HUES6 (cell line): ENCODE measurements at regions not wholly inside any gene's neighbourhood (a gene's known extent, or its start where the extent isn't known, plus 50 kb on each side); places are given as distances from the start of the nearest gene placed in this dataset.
"Not testable (repeated sequence)": the region's sequence is repeated elsewhere in the genome, so short reads cannot be mapped to it uniquely, and the experiment has no call there.

ENCODE experiments used
- H3K27ac ChIP-seq: 2 replicates; pipeline ENCODE4 v1.7.0; 2013; ENCODE audit warnings: low read depth, mild to moderate bottlenecking, low read length, inconsistent platforms
- H3K27me3 ChIP-seq: 2 replicates; pipeline ENCODE4 v1.6.1; 2013; ENCODE audit warnings: low read length; ENCODE audit not compliant: control insufficient read depth, insufficient read depth
- H3K36me3 ChIP-seq: 2 replicates; pipeline ENCODE4 v1.6.1; 2013; ENCODE audit warnings: low read length; ENCODE audit not compliant: control insufficient read depth, insufficient read depth
- H3K4me1 ChIP-seq: 2 replicates; pipeline ENCODE4 v1.6.1; 2013; ENCODE audit warnings: low read length; ENCODE audit not compliant: control insufficient read depth, insufficient read depth
- H3K4me3 ChIP-seq: 2 replicates; pipeline ENCODE4 v1.5.1; 2013; ENCODE audit warnings: low read depth, low read length
- H3K9ac ChIP-seq: one replicate; pipeline ENCODE4 v1.6.1; 2013; ENCODE audit warnings: mild to moderate bottlenecking, low read length
- H3K9me3 ChIP-seq: 2 replicates; pipeline ENCODE4 v1.6.1; 2013; ENCODE audit warnings: low read depth, low read length; ENCODE audit not compliant: control insufficient read depth, insufficient read depth

DNA sequence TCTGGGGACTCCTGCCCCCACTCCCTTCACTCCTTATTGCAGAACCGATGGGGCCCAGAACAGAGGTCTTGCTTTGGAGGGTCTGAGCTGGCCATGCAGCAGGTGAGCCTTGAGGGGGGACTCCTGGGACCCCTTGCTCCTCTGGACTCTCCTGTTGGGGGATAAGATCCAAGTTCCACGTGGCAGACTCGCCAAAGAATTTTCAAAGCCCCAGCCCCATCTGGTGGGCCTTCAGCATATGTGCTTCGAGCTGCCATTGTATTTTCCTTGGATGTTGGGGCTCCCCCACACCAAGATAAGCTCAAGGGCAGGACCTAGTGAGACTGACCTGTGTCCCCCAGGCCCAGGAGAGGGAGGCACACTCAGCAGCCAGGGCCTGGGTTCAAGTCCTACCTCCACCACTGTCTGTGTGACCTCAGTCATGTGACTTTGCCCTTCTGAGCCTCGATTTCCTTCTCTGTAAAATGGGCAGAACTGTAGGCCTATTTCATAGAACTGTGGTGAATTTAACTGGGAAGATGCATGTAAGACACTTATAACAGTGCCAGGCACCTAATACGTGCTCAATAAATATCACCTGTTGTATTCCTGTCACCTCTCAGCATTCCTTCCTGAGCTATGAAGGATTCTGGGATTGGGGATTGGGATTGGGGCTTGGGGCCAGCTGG is 115.5 kb downstream of the VEGFA start:
- H3K36me3 ChIP-seq, result no peaks in the 10 kb centered on the region
- peaks cover 4% of the 10 kb centered on the region; the same call in 1 of the 2 replicates for H3K27me3 ChIP-seq
- no peaks in the 10 kb centered on the region for H3K9me3 ChIP-seq
- no peak overlapping the region for H3K9ac ChIP-seq
- peaks cover 4% of the 10 kb centered on the region for H3K4me1 ChIP-seq
- no peak overlapping the region for H3K4me3 ChIP-seq
- no peak overlapping the region for H3K27ac ChIP-seq

DNA sequence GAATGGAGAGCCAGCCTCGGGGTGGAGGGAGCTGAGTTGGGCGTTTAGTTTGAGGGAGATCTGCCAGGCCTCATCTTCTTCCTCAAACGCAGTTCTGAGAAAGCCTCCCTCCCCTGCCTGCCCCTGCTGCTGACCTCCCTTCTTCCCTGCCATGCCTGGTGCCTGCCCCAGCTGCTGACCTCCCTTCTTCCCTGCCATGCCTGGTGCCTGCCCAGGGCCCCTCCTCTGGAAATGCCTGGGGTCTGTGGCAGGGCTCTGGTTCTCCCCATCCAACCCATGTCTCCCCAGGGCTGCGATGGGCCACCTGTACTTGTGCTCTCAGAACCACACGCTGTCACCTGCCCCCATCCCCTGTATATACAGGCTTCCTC is 114.6 kb downstream of the VEGFA start:
- H3K4me1 ChIP-seq, result no peaks in the 10 kb centered on the region; the same call in 1 of the 2 replicates
- H3K9ac ChIP-seq, result no peak overlapping the region
- H3K4me3 ChIP-seq, result no peak overlapping the region
- no peaks in the 10 kb centered on the region for H3K27me3 ChIP-seq
- no peaks in the 10 kb centered on the region for H3K9me3 ChIP-seq
- no peak overlapping the region for H3K27ac ChIP-seq
- H3K36me3 ChIP-seq, result no peaks in the 10 kb centered on the region

DNA sequence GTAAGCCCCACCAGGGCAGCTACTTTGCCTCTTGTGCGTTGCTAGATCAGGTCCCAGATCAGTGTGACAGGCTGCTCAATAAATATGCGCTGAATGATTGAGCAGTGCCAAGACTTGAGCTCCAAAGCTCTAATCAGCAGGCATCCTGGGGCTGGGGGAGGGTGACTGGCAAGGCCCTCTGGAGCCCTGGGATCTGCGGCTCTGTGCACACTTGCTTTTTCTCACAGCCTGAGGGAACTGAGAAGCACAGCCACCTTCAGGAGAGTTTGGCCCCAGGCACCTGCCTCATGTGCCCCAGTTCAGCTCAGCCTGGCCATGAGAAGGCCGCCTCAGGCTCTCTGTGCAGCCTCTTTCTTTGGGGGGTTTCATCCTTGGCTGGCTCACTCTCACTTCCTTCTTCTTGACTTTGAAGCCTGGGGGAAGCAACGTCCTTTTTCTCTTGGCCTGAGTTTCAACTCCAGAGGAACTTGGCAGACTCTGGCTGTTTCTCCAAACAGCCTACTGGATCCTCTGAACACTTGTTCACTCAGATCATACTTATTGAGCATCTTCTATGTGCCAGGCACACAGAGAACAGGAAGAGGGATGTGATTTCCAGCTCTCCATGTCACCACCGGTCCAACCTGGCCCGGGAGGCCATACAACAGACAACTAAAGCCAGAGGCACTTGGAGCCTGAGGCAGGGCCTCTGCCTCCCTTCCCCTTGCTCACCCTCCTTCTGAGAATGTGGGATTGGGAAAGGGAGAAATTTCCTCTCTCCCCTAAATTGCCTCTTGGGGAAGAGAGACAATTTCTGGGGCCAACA is 114.0 kb downstream of the VEGFA start:
- H3K27me3 ChIP-seq, result no peaks in the 10 kb centered on the region
- H3K36me3 ChIP-seq, result no peaks in the 10 kb centered on the region
- H3K9ac ChIP-seq, result no peak overlapping the region
- no peaks in the 10 kb centered on the region for H3K9me3 ChIP-seq
- H3K4me1 ChIP-seq, result no peaks in the 10 kb centered on the region; the same call in 1 of the 2 replicates
- H3K4me3 ChIP-seq, result no peak overlapping the region
- no peak overlapping the region for H3K27ac ChIP-seq

DNA sequence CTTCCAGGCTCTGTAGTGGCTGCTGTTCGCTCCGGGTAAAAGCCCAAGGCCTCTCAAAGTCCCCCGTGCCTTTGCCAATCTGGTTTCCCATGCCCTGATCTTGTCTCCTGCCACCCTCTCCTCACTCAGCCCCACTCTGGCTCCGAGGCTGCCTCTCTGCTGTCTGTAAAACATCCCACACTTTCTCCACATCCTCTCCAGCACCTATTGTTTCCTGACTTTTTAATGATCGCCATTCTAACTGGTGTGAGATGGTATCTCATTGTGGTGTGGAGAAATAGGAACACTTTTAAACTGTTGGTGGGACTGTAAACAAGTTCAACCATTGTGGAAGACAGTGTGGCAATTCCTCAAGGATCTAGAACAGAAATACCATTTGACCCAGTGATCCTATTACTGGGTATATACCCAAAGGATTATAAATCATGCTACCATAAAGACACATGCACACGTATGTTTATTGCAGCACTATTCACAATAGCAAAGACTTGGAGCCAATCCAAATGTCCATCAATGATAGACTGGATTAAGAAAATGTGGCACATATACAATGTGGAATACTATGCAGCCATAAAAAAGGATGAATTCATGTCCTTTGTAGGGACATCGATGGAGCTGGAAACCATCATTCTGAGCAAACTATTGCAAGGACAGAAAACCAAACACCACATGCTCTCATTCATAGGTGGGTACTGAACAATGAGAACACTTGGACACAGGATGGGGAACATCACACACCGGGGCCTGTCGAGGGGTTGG is 112.9 kb downstream of the VEGFA start:
- H3K36me3 ChIP-seq, H3K9me3 ChIP-seq, H3K27ac ChIP-seq, H3K4me3 ChIP-seq, H3K9ac ChIP-seq, H3K4me1 ChIP-seq, H3K27me3 ChIP-seq: not testable (repeated sequence)

DNA sequence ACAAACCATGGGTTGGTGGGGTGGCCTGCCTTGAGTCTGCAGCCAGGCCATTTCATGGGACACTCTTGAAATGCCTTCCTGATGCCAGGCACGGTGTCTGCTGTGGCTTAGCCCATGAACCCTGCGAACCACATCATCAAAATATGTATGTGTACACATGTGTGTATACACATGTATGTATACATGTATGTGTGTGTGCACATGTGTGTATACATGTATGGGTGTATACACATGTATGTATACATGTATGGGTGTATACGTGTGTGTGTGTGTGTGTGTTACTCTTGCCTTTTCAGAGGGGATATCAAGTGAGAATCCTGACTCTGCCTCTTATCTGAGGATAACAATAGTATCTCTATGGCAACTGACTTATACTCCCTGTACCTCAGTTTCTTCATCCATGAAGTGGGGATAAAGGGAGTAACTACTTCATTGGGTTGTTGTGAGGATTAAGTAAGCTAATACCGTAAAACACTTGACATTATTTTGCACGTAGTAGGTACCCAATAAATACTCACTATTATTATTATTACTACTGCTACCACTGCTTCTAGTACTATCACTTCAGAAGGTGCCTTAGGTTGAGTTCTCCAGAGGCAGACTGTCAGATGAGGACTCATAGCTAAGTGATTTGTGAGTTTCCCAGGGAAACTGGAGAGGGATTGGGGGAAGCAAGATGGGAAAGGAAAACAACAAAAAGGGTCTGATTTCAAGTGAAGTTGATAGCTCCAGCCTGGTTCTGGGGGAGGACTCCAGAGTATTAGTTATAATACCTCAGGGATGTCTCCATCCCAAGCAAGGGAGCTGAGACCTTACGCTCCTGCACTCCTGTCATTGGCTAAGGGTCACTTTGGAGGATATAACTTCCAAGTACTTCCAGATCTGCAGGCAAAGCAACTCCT is 110.5 kb downstream of the VEGFA start:
- H3K4me1 ChIP-seq, result peaks cover 5% of the 10 kb centered on the region; the same call in 1 of the 2 replicates
- no peaks in the 10 kb centered on the region for H3K36me3 ChIP-seq
- H3K9me3 ChIP-seq, result no peaks in the 10 kb centered on the region
- no peaks in the 10 kb centered on the region for H3K27me3 ChIP-seq
- no peak overlapping the region for H3K9ac ChIP-seq
- no peak overlapping the region for H3K27ac ChIP-seq
- H3K4me3 ChIP-seq, result no peak overlapping the region

DNA sequence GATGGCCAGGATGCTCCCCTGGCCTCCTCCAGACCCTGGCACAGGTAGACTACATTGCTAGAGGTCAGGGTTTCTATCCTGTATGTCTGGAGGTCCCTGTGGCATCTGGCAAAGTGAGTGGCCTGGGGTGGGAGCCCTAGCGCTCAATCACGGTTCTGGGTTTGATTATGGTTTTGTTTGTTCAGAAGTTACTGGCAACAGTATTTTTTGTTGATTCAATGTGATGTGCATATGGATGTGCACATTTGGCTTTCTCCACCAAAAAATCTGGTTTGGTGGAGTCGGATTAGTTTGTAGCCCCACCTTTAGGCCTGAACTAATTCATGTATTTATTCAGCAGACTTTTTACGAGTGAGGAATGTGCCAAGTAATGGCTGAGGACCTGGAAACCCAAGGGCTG is 109.7 kb downstream of the VEGFA start:
- Histone ChIP-seq H3K9me3 (no peaks in the 10 kb centered on the region), H3K4me1 (peaks cover 5% of the 10 kb centered on the region; the same call in 1 of the 2 replicates), H3K27ac (no peak overlapping the region), H3K9ac (no peak overlapping the region), H3K27me3 (no peaks in the 10 kb centered on the region), H3K4me3 (no peak overlapping the region), H3K36me3 (no peaks in the 10 kb centered on the region)

DNA sequence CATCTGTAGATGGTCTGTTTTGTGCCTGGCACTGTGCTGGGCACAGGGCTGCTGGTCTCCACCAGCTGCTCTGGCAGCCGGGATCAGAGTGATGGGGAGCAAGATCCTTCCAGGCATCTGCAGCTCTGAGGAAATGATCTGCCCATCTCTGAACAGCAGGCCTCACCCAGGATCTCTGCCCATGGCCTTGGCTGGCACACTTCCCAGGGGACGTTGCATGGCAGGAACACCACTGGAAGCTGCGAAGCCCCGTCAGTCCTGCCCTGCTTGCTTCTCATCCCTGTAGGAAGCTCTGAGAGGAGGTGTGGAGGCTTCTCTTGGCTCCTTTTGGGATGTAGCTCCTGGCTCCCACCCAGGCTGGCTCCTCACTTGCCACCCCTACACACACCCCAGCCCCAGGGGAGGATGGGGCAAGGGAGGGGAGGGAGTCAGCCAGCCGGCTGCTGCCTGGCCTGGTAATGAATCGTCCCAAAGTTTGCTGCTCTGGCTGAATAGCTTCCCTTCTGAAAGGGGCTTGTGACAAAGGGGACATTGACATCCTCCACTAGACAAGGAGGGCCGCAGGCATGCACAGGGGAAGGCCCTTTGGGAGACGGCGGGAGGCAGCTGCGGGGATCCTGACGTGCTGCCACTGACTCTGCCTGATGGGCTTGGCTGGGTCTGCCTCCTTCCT is 108.9 kb downstream of the VEGFA start:
- Histone ChIP-seq H3K27ac (no peak overlapping the region), H3K9me3 (no peaks in the 10 kb centered on the region), H3K36me3 (no peaks in the 10 kb centered on the region), H3K4me1 (peaks cover 5% of the 10 kb centered on the region; the same call in 1 of the 2 replicates), H3K9ac (no peak overlapping the region), H3K4me3 (no peak overlapping the region), H3K27me3 (no peaks in the 10 kb centered on the region)

DNA sequence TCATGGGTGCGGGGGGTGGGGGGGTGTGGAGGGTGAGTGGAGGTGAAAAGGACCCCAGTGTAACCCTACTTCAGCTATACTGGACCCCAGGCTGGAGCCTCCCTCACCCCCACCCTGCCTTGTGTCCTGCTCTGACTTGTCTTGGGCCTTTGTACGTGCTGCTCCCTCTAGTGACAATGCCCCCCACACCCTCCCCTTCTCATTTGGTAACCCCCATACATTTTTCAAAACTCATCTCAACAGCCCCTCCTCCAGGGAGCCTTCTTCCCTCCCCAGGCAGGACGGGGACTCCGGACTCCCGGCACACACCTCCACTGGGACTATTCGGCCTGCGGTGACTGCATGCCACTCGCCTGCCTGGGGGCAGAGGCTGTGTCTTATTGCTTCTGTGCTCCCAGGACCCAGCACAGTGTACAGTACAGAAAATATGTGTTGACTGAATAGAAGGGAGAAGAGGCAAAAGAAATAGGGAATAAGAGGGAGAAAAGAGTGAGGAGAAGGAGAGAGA is 108.2 kb downstream of the VEGFA start:
- H3K27ac ChIP-seq, result no peak overlapping the region
- no peak overlapping the region for H3K4me3 ChIP-seq
- no peak overlapping the region for H3K9ac ChIP-seq
- H3K36me3 ChIP-seq, result no peaks in the 10 kb centered on the region
- peaks cover 5% of the 10 kb centered on the region; the same call in 1 of the 2 replicates for H3K4me1 ChIP-seq
- no peaks in the 10 kb centered on the region for H3K27me3 ChIP-seq
- no peaks in the 10 kb centered on the region for H3K9me3 ChIP-seq

DNA sequence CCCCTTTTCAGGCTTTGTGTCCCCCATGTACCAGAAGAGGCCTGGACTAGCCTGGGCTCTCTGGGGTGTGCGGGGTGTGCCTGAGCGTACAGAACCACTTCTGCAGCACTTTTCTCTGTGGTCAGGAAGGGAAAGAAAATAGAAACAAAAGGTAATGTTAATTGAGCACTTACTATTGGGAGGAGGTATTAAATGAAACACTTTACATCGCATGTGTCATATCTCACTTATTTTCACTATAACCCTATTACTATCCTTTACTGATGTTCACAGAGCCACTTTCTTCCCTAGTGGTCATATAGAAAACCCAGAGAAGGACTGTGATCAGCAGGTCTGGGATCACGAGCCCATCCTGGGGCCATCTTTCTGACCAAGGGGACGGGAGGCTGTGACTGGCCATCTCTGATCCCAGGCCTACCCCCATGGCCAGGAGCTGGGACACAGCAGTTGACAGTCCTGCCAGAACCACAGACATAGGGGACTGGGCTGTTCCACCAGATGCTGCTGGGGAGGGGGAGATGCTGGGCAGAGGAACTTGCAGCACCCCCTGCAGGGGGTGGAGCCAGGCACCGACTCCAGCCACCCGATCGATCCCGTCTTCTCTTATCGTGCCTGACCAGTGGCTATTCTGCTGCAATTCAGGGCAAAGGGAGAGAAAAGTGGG is 107.6 kb downstream of the VEGFA start:
- Histone ChIP-seq H3K9me3 (no peaks in the 10 kb centered on the region), H3K4me1 (peaks cover 5% of the 10 kb centered on the region; the same call in 1 of the 2 replicates), H3K27ac (no peak overlapping the region)

More for the DNA sequence above, 107.6 kb downstream of the VEGFA start:
- Histone ChIP-seq H3K36me3 (no peaks in the 10 kb centered on the region), H3K27me3 (no peaks in the 10 kb centered on the region), H3K9ac (no peak overlapping the region), H3K4me3 (no peak overlapping the region)
